ENCODE measurements at regions not wholly inside any gene's neighbourhood (a gene's known extent, or its start where the extent isn't known, plus 50 kb on each side); places are given as distances from the start of the nearest gene placed in this dataset.

GRCh38 chr22:48883211-48883960 is 944.3 kb downstream of the BRD1 start:
- no peak for TF ChIP-seq GABPA (IDR thresholded peaks at IDR 0.05; ENCODE audit: low read depth)
- TF ChIP-seq REST (IDR thresholded peaks at IDR 0.05; ENCODE audit: insufficient replicate concordance, low read depth), result no peak
- no peak for TF ChIP-seq POLR2AphosphoS5 (IDR thresholded peaks at IDR 0.05; ENCODE audit: low read depth)
- TF ChIP-seq CTCF (IDR thresholded peaks at IDR 0.05; ENCODE audit: insufficient read depth, low read length), result no peak
- TF ChIP-seq SPI1 (IDR thresholded peaks at IDR 0.05; ENCODE audit: borderline replicate concordance, low read depth), result no peak
- no peak for DNase-seq (ENCODE audit: low read depth in 1 of 2, low spot score in 1 of 2)
- Histone ChIP-seq H3K27me3 (ENCODE audit: insufficient read depth, poor library complexity, severe bottlenecking) (no peaks in the 10 kb centered on the region), H3K4me3 (replicated peaks; ENCODE audit: insufficient read depth, low read length) (no peak overlapping the region), H3K27ac (replicated peaks) (no peak overlapping the region)

- H3K4me3 ChIP-seq (replicated peaks; ENCODE audit: insufficient read depth, low read length), result no peak overlapping the region
- H3K27ac ChIP-seq (replicated peaks), result no peak overlapping the region
- TF ChIP-seq POLR2AphosphoS5 (IDR thresholded peaks at IDR 0.05; ENCODE audit: low read depth), result no peak
- TF ChIP-seq SPI1 (IDR thresholded peaks at IDR 0.05; ENCODE audit: borderline replicate concordance, low read depth), result no peak
- TF ChIP-seq CTCF (IDR thresholded peaks at IDR 0.05; ENCODE audit: insufficient read depth, low read length), result no peak
- no peak for TF ChIP-seq GABPA (IDR thresholded peaks at IDR 0.05; ENCODE audit: low read depth)
- TF ChIP-seq REST (IDR thresholded peaks at IDR 0.05; ENCODE audit: insufficient replicate concordance, low read depth), result no peak
- no peak for DNase-seq (ENCODE audit: low read depth in 1 of 2, low spot score in 1 of 2)
- no peaks in the 10 kb centered on the region for H3K27me3 ChIP-seq (ENCODE audit: insufficient read depth, poor library complexity, severe bottlenecking)
Observed at GRCh38 chr22:48882636-48883200, 945.0 kb downstream of the BRD1 start.

GRCh38 chr22:48881326-48881980 is 946.2 kb downstream of the BRD1 start:
- no peak for DNase-seq (ENCODE audit: low read depth in 1 of 2, low spot score in 1 of 2)
- H3K27me3 ChIP-seq (ENCODE audit: insufficient read depth, poor library complexity, severe bottlenecking), result no peaks in the 10 kb centered on the region
- H3K4me3 ChIP-seq (replicated peaks; ENCODE audit: insufficient read depth, low read length), result no peak overlapping the region
- no peak for TF ChIP-seq REST (IDR thresholded peaks at IDR 0.05; ENCODE audit: insufficient replicate concordance, low read depth)
- no peak for TF ChIP-seq SPI1 (IDR thresholded peaks at IDR 0.05; ENCODE audit: borderline replicate concordance, low read depth)
- no peak for TF ChIP-seq CTCF (IDR thresholded peaks at IDR 0.05; ENCODE audit: insufficient read depth, low read length)
- no peak for TF ChIP-seq GABPA (IDR thresholded peaks at IDR 0.05; ENCODE audit: low read depth)
- no peak for TF ChIP-seq POLR2AphosphoS5 (IDR thresholded peaks at IDR 0.05; ENCODE audit: low read depth)
- no peak overlapping the region for H3K27ac ChIP-seq (replicated peaks)

All from HL-60 (cell line).